Right atrium auricular region (tissue), 2 donors: ENCODE measurements at regions not wholly inside any gene's neighbourhood (a gene's known extent, or its start where the extent isn't known, plus 50 kb on each side); places are given as distances from the start of the nearest gene placed in this dataset.

Experiments used
- DNase-seq: peaks from one replicate; pipeline ENCODE4 v3.0.0-alpha.2; 2019; ENCODE audit warnings: low spot score
- H3K27ac ChIP-seq, 2 donors: fragments of 200-600 bp; sonication (generic); 1 replicate in 1 of 2; 2 replicates in 1 of 2; pipeline ENCODE4 v1.5.1; 2016 to 2019
- H3K27me3 ChIP-seq, 2 donors: fragments of 200-600 bp; sonication (generic); one replicate each; pipeline versions ENCODE4 v1.5.1 to v1.6.0; 2017 to 2019
- H3K36me3 ChIP-seq: fragments of 200-600 bp; sonication (generic); one replicate; pipeline ENCODE4 v1.5.1; 2016
- H3K4me1 ChIP-seq, 2 donors: fragments of 200-600 bp; sonication (generic); one replicate each; pipeline versions ENCODE4 v1.5.1 to v1.6.0; 2017 to 2019
- H3K4me3 ChIP-seq, 2 donors: fragments of 200-600 bp; sonication (generic); 1 replicate in 1 of 2; 2 replicates in 1 of 2; pipeline ENCODE4 v1.5.1; 2017 to 2019; ENCODE audit warnings: mild to moderate bottlenecking in 1 of 2, moderate library complexity in 1 of 2
- H3K9me3 ChIP-seq, 2 donors: fragments of 200-600 bp; sonication (generic); one replicate each; pipeline ENCODE4 v1.5.1; 2019
- CTCF ChIP-seq, 2 donors: fragments of 200-600 bp; sonication (generic); IDR thresholded peaks; one replicate each; pipeline ENCODE4 v1.5.1; 2019; ENCODE audit warnings: antibody characterized with exemption in 2 of 2

- Histone ChIP-seq H3K27ac (no peak overlapping the region), H3K36me3 (no peaks in the 10 kb centered on the region), H3K4me1 (no peaks in the 10 kb centered on the region), H3K27me3 (no peaks in the 10 kb centered on the region), H3K9me3 (no peaks in the 10 kb centered on the region), H3K4me3 (no peak overlapping the region)
- DNase-seq = no peak
- no peak for TF ChIP-seq CTCF (IDR thresholded peaks at IDR 0.05)
Observed at GRCh38 chr2:224159345-224159928, 120.4 kb upstream of the SERPINE2 start.

GRCh38 chr2:224158831-224159230 lies 119.7 kb upstream of the SERPINE2 start:
- no peaks in the 10 kb centered on the region for H3K36me3 ChIP-seq
- no peak overlapping the region for H3K4me3 ChIP-seq
- DNase-seq = no peak
- H3K9me3 ChIP-seq = no peaks in the 10 kb centered on the region
- no peak overlapping the region for H3K27ac ChIP-seq
- H3K4me1 ChIP-seq = no peaks in the 10 kb centered on the region
- H3K27me3 ChIP-seq = no peaks in the 10 kb centered on the region
- TF ChIP-seq CTCF (IDR thresholded peaks at IDR 0.05) = no peak

- H3K27me3 ChIP-seq = no peaks in the 10 kb centered on the region
- H3K27ac ChIP-seq = no peak overlapping the region
- DNase-seq = no peak
- H3K36me3 ChIP-seq = no peaks in the 10 kb centered on the region
- H3K4me3 ChIP-seq = no peak overlapping the region
- H3K4me1 ChIP-seq = no peaks in the 10 kb centered on the region
- no peak for TF ChIP-seq CTCF (IDR thresholded peaks at IDR 0.05)
- H3K9me3 ChIP-seq = no peaks in the 10 kb centered on the region
Observed at GRCh38 chr2:224158061-224158460, 119.0 kb upstream of the SERPINE2 start.

- Histone ChIP-seq H3K36me3 (no peaks in the 10 kb centered on the region), H3K27me3 (no peaks in the 10 kb centered on the region), H3K4me3 (no peak overlapping the region), H3K27ac (no peak overlapping the region), H3K4me1 (no peaks in the 10 kb centered on the region), H3K9me3 (no peaks in the 10 kb centered on the region)
- no peak for DNase-seq
- TF ChIP-seq CTCF (IDR thresholded peaks at IDR 0.05) = no peak
Observed at GRCh38 chr2:224157655-224158054, 118.6 kb upstream of the SERPINE2 start.

- H3K4me1 ChIP-seq = no peaks in the 10 kb centered on the region
- no peaks in the 10 kb centered on the region for H3K9me3 ChIP-seq
- no peaks in the 10 kb centered on the region for H3K27me3 ChIP-seq
- no peak for DNase-seq
- no peak for TF ChIP-seq CTCF (IDR thresholded peaks at IDR 0.05)
- H3K36me3 ChIP-seq = no peaks in the 10 kb centered on the region
- no peak overlapping the region for H3K4me3 ChIP-seq
- no peak overlapping the region for H3K27ac ChIP-seq
Observed at GRCh38 chr2:224156436-224156835, 117.3 kb upstream of the SERPINE2 start.

GRCh38 chr2:224155896-224156295 lies 116.8 kb upstream of the SERPINE2 start:
- DNase-seq = no peak
- Histone ChIP-seq H3K27me3 (no peaks in the 10 kb centered on the region), H3K4me3 (no peak overlapping the region), H3K9me3 (no peaks in the 10 kb centered on the region), H3K4me1 (no peaks in the 10 kb centered on the region), H3K27ac (no peak overlapping the region), H3K36me3 (no peaks in the 10 kb centered on the region)
- TF ChIP-seq CTCF (IDR thresholded peaks at IDR 0.05) = no peak
